ENCODE measurements at regions not wholly inside any gene's neighbourhood (a gene's known extent, or its start where the extent isn't known, plus 50 kb on each side); places are given as distances from the start of the nearest gene placed in this dataset.

DNA sequence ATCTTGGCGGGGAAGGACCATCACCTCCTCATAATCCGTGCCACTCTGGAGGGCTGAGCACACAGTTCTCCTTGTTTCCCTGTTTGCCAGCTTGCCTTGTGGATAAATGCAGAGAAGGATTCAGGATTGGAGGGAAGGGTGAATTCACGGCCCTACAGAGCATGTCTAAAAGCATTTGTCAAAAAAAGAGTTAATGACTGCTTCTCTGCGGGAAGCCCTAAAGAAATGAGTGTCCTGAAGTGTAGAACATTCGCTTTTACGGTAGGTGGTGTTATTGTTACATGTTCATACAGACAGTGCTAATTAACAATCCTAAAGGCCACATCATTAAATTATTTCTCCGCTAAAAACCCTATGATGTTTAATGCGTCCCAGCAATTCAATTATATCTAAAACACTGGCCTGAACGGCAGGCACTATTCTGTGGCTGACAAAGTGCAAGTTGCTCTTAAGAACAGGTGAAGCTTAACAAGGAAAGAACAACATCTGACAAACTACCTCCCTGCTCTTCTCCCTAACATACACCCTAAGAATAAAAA is 112.3 kb upstream of the NFIA start:
- Histone ChIP-seq H3K4me3 (ENCODE audit: extremely low read depth, insufficient read depth, low read length, poor library complexity, severe bottlenecking) (no peak overlapping the region), H3K4me1 (ENCODE audit: control insufficient read depth, insufficient read depth, low read length, poor library complexity, severe bottlenecking) (peaks cover 23% of the 10 kb centered on the region), H3K27ac (ENCODE audit: low read depth, low read length, severe bottlenecking) (peak overlapping the region; percentile 69), H3K9me3 (ENCODE audit: control insufficient read depth, low read length) (peaks cover 23% of the 10 kb centered on the region), H3K36me3 (ENCODE audit: control insufficient read depth, insufficient read depth, low read length) (no peaks in the 10 kb centered on the region)
- 34 to 41% methylated on average over 3 to 4 of the region's 9 CpGs for WGBS, 2 experiments (ENCODE audit: insufficient coverage in 2 of 2)

DNA sequence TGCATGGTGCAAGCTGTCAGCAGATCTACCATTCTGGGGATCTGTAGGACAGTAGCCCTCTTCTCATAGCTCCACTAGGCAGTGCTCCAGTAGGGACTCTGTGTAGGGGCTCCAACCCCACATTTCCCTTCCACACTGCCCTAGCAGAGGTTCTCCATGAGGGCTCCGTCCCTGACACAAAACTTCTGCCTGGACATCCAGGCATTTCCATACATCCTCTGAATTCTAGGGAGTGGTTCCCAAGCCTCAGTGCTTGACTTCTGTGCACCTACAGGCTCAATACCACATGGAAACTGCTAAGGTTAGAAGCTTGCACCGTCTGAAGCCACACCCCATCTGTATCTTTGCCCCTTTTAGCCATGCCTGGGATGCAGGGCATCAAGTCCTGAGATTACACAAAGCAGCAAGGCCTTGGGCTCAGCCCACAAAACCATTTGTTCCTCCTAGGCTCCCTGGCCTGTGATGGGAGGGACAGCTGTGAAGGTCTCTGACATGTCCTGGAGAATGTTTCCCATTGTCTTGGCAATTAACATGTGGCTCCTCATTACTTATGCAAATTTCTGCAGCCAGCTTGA is 117.0 kb upstream of the NFIA start:
- Histone ChIP-seq H3K9me3 (ENCODE audit: control insufficient read depth, low read length) (peaks cover 37% of the 10 kb centered on the region), H3K36me3 (ENCODE audit: control insufficient read depth, insufficient read depth, low read length) (no peaks in the 10 kb centered on the region), H3K4me3 (ENCODE audit: extremely low read depth, insufficient read depth, low read length, poor library complexity, severe bottlenecking) (no peak overlapping the region), H3K27ac (ENCODE audit: low read depth, low read length, severe bottlenecking) (no peak overlapping the region), H3K4me1 (ENCODE audit: control insufficient read depth, insufficient read depth, low read length, poor library complexity, severe bottlenecking) (peaks cover 16% of the 10 kb centered on the region)
- WGBS, 2 experiments (ENCODE audit: insufficient coverage in 2 of 2): 94 to 100% methylated on average over 2 of the region's 2 CpGs

DNA sequence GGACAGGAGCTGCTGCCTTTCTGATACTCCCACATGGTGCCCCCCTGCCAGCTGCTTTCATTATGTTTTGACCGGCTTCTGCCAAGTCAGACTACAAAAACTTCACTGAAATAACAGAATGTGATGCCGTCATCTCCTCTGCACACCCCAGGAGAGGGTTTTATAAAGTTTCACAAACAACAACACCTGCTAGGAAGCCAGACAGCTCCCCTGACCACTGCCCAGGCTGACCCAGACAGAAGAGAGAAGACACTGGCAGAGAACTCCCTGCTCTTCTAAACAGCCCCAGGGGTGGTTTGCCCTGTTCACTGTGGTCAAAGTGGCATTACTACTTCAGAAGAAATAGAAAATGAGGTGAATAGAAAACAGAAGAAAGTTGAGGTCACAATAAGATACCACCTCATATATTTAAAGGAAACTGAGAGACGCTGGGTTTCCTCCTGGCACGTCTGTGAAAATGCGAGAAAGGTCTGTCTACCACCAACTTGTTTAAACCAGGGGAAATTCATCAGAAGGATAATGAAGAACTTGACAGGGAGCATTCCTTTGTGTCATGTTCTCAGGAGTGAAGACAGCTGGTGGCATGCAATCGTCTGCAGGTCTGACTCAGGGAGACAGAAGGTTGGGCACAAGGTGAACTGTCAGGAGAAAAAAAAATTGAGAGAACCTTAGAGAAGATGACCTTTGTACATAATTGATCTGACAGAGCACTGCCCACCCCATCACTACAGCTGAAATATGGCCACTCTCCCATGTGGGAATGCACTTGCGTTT is 119.0 kb upstream of the NFIA start:
- Histone ChIP-seq H3K36me3 (ENCODE audit: control insufficient read depth, insufficient read depth, low read length) (no peaks in the 10 kb centered on the region), H3K4me1 (ENCODE audit: control insufficient read depth, insufficient read depth, low read length, poor library complexity, severe bottlenecking) (peaks cover 33% of the 10 kb centered on the region), H3K27ac (ENCODE audit: low read depth, low read length, severe bottlenecking) (no peak overlapping the region), H3K4me3 (ENCODE audit: extremely low read depth, insufficient read depth, low read length, poor library complexity, severe bottlenecking) (no peak overlapping the region), H3K9me3 (ENCODE audit: control insufficient read depth, low read length) (peaks cover 37% of the 10 kb centered on the region)
- 95 to 97% methylated on average over 6 of the region's 7 CpGs for WGBS, 2 experiments (ENCODE audit: insufficient coverage in 2 of 2)

DNA sequence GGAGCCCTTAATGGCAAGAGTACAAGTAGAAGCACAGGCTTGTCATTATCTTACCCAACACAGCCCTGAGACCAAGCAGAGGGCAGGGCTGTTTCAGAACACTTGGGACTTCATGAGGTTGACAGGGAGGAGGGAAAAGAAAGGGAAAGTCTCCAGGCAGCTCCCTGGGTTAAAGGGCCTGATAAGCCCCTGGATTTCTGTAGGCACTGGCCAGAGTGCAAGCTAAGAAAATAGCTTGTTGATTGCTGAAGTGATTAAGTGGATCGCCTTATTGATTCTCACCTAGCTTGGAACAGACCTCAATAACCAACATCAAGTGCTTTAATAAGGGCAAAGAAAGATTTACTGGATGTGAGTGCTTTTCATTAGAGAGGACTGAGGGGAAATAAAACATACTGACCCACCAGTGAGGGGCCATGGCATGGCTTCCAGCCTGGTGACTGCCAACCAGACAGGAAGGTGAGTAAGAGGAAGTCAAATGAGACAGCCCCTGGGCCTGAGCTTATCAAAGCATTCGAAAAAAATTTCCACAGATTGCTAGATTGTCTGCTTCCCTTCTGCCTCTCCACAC is 121.4 kb upstream of the NFIA start:
- Histone ChIP-seq H3K4me3 (ENCODE audit: extremely low read depth, insufficient read depth, low read length, poor library complexity, severe bottlenecking) (no peak overlapping the region), H3K9me3 (ENCODE audit: control insufficient read depth, low read length) (peaks cover 21% of the 10 kb centered on the region), H3K27ac (ENCODE audit: low read depth, low read length, severe bottlenecking) (peak overlapping the region; percentile 82), H3K4me1 (ENCODE audit: control insufficient read depth, insufficient read depth, low read length, poor library complexity, severe bottlenecking) (peaks cover 39% of the 10 kb centered on the region), H3K36me3 (ENCODE audit: control insufficient read depth, insufficient read depth, low read length) (no peaks in the 10 kb centered on the region)
- WGBS, 2 experiments (ENCODE audit: insufficient coverage in 2 of 2): 30 to 100% methylated on average over 1 of the region's 2 CpGs

DNA sequence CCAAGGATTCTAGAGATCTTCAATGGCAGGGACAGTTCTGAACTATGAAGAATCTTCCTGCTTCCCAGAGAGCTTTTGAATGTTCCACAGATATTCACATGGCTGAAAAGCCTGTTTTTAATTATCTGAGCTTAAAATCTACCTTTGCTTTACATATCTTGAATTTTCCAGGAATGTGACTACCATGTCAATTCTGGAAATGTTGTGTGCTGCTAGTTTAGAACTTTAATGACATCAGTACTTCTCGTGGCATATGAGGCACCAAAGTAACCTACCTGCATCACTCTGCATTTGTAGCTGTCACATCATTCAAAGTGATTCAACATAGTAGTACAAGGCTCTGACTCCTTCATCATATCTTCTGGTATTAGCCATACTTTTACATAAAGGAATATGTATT is 122.7 kb upstream of the NFIA start:
- H3K4me3 ChIP-seq (ENCODE audit: extremely low read depth, insufficient read depth, low read length, poor library complexity, severe bottlenecking): no peak overlapping the region
- no peaks in the 10 kb centered on the region for H3K36me3 ChIP-seq (ENCODE audit: control insufficient read depth, insufficient read depth, low read length)
- H3K9me3 ChIP-seq (ENCODE audit: control insufficient read depth, low read length): peaks cover 18% of the 10 kb centered on the region
- H3K27ac ChIP-seq (ENCODE audit: low read depth, low read length, severe bottlenecking): no peak overlapping the region
- peaks cover 39% of the 10 kb centered on the region for H3K4me1 ChIP-seq (ENCODE audit: control insufficient read depth, insufficient read depth, low read length, poor library complexity, severe bottlenecking)
- WGBS, 2 experiments (ENCODE audit: insufficient coverage in 2 of 2): no CpG with 5 or more reads among the region's 1 CpG

DNA sequence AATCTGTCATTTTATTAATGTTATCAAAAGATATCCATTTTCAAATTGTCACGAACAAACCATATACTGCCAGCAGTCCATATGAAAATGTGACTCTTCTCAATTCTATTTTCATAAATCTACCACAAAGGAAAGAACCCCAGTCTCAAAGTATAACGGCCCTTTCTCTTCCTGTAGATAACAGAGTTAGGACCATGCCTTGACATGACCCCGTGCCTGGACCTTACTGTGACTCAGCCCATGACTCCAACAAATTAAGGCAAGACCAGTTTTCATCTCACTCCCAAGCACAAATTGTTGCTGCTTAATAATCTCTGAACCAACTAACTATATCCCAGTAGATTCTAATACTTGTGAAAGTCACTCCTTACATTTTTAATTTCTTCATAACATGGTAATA is 124.4 kb upstream of the NFIA start:
- Histone ChIP-seq H3K9me3 (ENCODE audit: control insufficient read depth, low read length) (peaks cover 9% of the 10 kb centered on the region), H3K4me3 (ENCODE audit: extremely low read depth, insufficient read depth, low read length, poor library complexity, severe bottlenecking) (no peak overlapping the region), H3K4me1 (ENCODE audit: control insufficient read depth, insufficient read depth, low read length, poor library complexity, severe bottlenecking) (peaks cover 39% of the 10 kb centered on the region), H3K36me3 (ENCODE audit: control insufficient read depth, insufficient read depth, low read length) (no peaks in the 10 kb centered on the region), H3K27ac (ENCODE audit: low read depth, low read length, severe bottlenecking) (no peak overlapping the region)
- 80 to 86% methylated on average over 3 of the region's 3 CpGs for WGBS, 2 experiments (ENCODE audit: insufficient coverage in 2 of 2)

DNA sequence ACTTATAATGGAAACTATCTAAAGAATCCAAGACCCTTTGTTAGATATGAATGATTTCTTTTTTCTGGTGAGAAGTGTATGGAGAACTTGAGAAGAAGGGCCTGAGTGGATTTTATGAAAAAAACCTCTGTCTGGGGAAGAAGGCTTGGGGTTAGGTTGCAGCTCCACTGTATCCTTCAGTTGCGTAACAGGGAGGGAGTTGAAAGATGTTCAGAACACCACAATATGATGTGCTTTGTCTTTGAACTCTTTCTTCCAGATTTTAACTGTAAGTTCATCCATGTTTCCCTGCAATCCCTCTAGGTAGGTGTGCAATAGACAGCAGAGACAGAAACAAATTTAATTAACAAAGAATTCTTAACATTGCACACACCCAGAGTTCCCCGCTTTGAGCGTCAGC is 125.8 kb upstream of the NFIA start:
- Histone ChIP-seq H3K4me1 (ENCODE audit: control insufficient read depth, insufficient read depth, low read length, poor library complexity, severe bottlenecking) (peaks cover 34% of the 10 kb centered on the region), H3K9me3 (ENCODE audit: control insufficient read depth, low read length) (peaks cover 9% of the 10 kb centered on the region), H3K4me3 (ENCODE audit: extremely low read depth, insufficient read depth, low read length, poor library complexity, severe bottlenecking) (no peak overlapping the region), H3K36me3 (ENCODE audit: control insufficient read depth, insufficient read depth, low read length) (no peaks in the 10 kb centered on the region), H3K27ac (ENCODE audit: low read depth, low read length, severe bottlenecking) (no peak overlapping the region)
- WGBS, 2 experiments (ENCODE audit: insufficient coverage in 2 of 2): no CpG with 5 or more reads among the region's 3 CpGs

DNA sequence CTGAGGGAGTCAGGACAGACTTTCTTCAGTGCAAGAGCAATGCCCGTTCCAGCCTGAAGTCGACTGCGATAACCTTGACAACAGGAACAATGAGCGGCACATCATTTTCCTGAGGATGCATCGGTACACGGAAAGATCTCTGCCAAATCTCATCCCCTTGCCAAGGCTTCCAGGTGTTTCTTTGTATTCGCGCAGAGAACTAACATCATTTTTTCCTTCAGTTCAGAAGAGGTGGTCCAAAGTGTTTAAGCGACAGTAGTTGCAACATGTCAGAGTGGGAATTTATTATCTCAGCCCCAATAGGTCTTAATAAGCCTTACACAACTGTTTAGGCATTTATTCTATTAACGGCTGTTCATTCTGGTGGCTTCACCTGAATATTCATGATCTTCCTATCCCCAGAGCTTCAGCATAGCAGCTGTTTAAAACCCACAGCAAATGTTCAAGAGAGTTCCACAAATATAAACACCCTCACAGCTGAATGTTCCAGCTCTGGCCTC is 129.7 kb upstream of the NFIA start:
- Histone ChIP-seq H3K4me1 (ENCODE audit: control insufficient read depth, insufficient read depth, low read length, poor library complexity, severe bottlenecking) (peaks cover 8% of the 10 kb centered on the region), H3K4me3 (ENCODE audit: extremely low read depth, insufficient read depth, low read length, poor library complexity, severe bottlenecking) (no peak overlapping the region), H3K9me3 (ENCODE audit: control insufficient read depth, low read length) (peaks cover 9% of the 10 kb centered on the region), H3K27ac (ENCODE audit: low read depth, low read length, severe bottlenecking) (no peak overlapping the region), H3K36me3 (ENCODE audit: control insufficient read depth, insufficient read depth, low read length) (no peaks in the 10 kb centered on the region)
- WGBS, 2 experiments (ENCODE audit: insufficient coverage in 2 of 2): 96 to 99% methylated on average over 7 to 9 of the region's 10 CpGs

DNA sequence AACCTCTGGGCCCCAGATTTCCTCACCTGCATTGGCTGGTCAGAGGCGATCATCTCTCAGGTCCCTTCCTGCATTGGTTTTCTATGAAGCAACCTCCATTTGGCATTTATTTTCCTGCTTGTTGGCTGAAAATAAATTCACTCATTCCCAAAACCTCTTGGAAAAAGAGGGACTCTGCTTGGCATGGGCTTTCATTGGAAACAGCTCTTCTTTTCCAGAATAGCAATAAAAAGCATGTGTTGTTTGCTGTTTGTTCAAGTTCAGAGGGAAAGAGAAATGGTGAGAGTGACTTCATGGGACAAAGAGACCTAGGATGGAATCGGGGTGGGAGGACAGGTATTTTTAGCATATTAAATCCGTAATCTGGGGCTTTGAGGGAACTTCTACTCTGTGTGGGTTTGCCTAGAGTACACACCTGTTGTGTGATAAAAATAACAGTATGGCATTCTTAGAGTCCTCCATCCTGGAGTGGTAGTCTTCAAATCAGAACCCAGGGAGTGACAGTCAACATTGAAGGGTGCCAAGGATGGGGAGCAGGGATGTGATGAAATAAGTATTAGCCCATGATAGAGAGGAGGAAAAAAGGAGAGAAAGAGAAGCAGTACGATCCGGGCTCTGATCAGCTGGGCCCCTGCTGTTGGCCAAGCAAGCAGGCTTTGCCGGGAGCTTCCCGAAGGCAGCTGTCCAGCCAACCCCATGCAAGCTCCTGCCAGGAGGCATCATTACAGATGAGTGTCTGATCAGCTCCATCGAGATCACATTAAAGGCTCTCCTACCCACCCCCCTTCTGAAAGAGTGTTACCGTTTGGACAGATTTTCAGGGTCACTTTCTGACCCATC is 131.9 kb upstream of the NFIA start:
- H3K4me1 ChIP-seq (ENCODE audit: control insufficient read depth, insufficient read depth, low read length, poor library complexity, severe bottlenecking): peaks cover 8% of the 10 kb centered on the region
- H3K27ac ChIP-seq (ENCODE audit: low read depth, low read length, severe bottlenecking): no peak overlapping the region
- peaks cover 9% of the 10 kb centered on the region for H3K9me3 ChIP-seq (ENCODE audit: control insufficient read depth, low read length)
- no peak overlapping the region for H3K4me3 ChIP-seq (ENCODE audit: extremely low read depth, insufficient read depth, low read length, poor library complexity, severe bottlenecking)
- no peaks in the 10 kb centered on the region for H3K36me3 ChIP-seq (ENCODE audit: control insufficient read depth, insufficient read depth, low read length)
- WGBS, 2 experiments (ENCODE audit: insufficient coverage in 2 of 2): 74 to 85% methylated on average over 8 of the region's 9 CpGs

DNA sequence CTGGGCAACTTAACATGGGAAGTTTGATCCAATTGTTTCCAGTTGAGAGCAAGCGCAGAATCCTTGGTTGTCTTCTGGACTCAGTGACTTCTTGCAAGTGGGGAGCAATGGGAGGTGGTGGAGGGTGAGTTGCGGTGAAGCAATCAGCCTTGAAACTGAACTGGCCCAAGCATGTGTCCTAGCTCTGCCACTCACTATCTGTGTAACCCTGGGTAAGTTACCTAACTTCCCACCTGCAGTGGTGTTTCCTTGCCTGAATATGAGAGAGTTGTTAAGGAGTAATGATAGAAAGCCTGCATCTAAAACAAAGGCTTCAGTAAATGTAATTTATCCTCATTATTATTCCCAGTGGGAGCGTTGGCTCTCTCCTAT is 132.5 kb upstream of the NFIA start:
- H3K9me3 ChIP-seq (ENCODE audit: control insufficient read depth, low read length): peaks cover 3% of the 10 kb centered on the region
- H3K36me3 ChIP-seq (ENCODE audit: control insufficient read depth, insufficient read depth, low read length): no peaks in the 10 kb centered on the region
- peaks cover 8% of the 10 kb centered on the region for H3K4me1 ChIP-seq (ENCODE audit: control insufficient read depth, insufficient read depth, low read length, poor library complexity, severe bottlenecking)
- 95 to 100% methylated on average over 1 to 2 of the region's 3 CpGs for WGBS, 2 experiments (ENCODE audit: insufficient coverage in 2 of 2)
- no peak overlapping the region for H3K4me3 ChIP-seq (ENCODE audit: extremely low read depth, insufficient read depth, low read length, poor library complexity, severe bottlenecking)
- no peak overlapping the region for H3K27ac ChIP-seq (ENCODE audit: low read depth, low read length, severe bottlenecking)

Data from mesodermal cell (in vitro differentiated cells).